NCI-H1417 (cell line): ENCODE measurements at regions not wholly inside any gene's neighbourhood (a gene's known extent, or its start where the extent isn't known, plus 50 kb on each side); places are given as distances from the start of the nearest gene placed in this dataset.

Source experiments
- DNase-seq, 3 experiments: peaks; one replicate each; lab custom pipeline; 2025; lab: John Stamatoyannopoulos, UW

- no peak for DNase-seq
Observed at GRCh38 chr6:14906621-14907020, 339.2 kb upstream of the JARID2 start.

DNA sequence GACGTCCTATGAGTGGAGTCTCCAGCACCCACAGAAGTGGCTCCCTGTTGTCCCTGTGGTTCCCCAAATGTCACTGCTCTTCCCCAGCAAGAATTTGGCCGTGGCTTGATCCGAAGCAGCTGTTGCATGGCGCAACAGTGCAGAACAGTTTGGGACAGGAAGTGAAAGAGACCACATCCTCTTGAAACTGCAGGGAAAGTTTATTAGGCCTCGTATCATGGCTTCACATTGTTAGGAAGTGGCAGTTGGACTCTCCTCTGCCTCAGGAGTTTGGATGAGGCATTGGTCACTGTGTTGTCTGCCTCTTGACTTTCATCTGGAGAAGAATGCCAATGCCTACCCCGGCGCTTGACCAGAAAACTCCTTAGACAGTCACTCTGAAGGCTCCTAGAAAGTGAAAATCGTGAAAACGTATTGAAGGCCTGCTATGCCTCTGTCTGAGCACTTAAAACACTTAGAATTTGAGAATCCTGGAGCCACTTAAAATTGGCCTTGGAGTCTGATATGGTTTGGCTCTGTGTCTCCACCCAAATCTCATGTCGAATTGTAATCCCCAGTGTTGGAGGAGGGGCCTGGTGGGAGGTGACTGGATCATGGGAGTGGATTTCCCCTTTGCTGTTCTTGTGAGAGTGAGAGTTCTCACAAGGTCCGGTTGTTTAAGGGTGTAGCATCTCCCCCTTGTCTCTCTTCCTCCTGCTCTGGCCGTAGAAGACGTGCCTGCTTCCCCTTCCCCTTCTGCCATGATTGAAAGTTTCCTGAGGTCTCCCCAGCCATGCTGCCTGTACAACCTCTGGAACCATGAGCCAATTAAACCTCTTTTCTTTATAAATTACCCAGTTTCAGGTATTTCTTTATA lies 334.9 kb upstream of the JARID2 start:
- no peak for DNase-seq

GRCh38 chr6:14912226-14912625 lies 333.6 kb upstream of the JARID2 start:
- no peak for DNase-seq

DNA sequence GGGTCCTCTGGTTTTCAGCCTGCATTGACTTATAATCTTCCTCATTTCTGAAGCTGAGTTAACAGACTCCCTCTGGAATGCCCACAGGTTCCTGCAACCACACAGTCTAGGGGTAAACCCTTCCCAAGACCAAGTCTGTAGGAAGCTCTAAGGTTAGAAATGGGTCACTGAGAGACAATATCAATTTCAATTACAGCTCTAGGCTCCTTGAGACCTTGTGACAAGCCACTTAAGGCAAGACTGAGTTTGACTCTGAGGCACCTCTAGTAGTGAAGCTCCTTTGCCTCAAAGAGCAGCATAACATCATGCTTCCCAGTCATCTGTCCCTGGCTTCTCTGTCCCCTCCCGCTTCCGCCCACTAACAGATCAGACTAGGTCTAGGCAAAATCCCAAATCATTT lies 333.2 kb upstream of the JARID2 start:
- no peak for DNase-seq

GRCh38 chr6:14913931-14914330 lies 331.9 kb upstream of the JARID2 start:
- no peak for DNase-seq

GRCh38 chr6:14915888-14916832 lies 329.7 kb upstream of the JARID2 start:
- no peak for DNase-seq

DNA sequence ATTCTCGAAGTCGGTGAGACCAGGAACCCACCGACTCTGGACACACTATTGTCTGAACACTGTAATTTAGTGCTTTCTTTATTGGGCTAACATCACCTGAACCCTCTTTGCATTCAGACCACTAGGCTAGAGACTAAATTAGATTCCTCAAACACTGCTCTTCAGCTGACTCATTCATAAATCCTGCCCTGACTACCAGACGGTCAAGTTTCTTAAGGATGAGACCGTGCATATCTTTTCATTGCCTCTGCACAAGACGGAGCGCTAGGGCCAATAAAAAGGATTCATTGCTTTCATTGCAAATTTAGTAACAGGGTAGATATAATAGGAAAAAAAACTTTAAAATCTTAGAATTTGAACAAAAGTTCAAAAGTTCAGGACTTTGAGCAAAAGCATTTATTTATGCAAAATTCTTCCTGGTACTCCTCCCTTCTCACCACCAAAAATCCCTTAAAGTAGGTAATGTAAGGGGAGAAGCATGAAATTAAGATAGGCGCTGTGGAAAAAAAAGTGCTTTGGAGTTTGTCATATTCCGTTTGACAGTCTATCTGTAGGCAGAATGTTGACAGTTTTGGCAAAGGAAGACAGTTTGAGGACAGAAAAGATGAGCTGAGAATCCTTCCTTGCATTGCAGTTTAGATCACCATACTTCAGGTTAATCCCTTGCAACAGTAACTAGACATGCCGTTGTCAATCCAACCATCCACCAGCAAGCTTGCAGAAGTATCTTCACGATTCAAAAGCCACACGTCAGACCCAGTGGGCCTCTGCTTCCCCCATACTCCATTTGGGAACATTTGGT lies 328.6 kb upstream of the JARID2 start:
- no peak for DNase-seq

GRCh38 chr6:14918200-14918907 lies 327.5 kb upstream of the JARID2 start:
- no peak for DNase-seq

DNA sequence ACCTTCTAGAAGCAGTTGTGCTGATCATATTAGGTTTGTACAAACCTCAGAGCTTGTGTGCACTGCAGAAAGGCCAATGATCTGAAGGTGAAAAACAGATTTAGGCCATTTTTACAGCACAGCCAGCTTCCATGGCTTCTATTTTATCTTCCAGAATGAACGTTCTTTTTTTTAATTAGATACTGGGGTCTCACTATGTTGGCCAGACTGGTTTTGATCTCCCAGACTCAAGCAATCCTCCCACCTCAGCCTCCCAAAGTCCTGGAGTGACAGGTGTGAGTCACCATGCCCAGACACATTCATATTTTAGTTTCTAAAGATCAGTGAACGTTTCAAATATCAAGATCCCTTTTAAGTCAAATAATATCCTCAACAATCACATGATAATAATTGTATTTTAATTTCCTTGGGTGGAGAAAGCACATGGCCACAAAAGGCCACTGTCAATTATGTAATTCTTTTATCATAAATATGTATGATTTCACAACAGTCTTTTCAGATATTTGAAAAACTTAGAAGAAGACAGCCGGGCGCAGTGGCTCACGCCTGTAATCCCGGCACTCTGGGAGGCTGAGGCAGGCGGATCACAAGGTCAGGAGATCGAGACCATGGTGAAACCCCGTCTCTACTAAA lies 326.7 kb upstream of the JARID2 start:
- no peak for DNase-seq

DNA sequence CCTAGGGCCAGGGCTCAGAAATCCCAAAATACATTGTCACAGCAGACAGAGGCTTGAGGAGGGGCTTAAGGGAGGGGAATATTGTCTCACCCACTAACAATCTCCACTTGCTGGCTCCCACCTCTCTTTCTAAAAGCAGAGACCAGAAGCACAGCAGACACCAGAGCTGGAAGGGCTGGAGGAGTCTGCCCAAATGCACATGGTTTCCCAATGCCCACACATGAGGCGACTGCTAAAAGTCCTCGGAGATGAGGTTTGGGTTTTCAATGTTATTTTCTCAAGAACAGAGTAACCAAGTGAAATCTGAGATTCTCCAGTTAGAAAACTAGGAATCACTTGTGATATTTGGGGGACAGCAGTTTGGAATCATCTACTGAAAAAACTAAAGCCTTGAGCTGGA lies 325.6 kb upstream of the JARID2 start:
- no peak for DNase-seq

DNA sequence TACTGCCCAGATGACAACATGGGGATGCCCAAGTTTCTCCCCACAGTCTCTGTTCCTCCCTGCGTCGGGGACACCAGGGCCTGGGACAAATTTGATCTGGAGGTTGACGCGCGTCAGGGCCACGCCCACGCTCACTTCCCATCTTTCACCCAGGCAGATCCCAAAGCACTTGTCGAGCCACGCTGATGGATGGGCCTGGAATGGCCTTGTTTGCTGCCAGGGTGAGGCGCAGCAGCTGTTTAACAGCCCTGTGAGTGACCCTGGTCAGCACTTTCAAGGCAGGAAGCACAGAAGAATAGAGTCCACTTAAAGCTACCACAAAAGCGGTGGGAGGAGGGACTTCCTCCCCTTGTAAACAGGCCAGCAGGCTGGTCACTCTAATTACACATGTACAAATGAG lies 324.7 kb upstream of the JARID2 start:
- DNase-seq, result peak; percentile 7 to 61 (median 52)

DNA sequence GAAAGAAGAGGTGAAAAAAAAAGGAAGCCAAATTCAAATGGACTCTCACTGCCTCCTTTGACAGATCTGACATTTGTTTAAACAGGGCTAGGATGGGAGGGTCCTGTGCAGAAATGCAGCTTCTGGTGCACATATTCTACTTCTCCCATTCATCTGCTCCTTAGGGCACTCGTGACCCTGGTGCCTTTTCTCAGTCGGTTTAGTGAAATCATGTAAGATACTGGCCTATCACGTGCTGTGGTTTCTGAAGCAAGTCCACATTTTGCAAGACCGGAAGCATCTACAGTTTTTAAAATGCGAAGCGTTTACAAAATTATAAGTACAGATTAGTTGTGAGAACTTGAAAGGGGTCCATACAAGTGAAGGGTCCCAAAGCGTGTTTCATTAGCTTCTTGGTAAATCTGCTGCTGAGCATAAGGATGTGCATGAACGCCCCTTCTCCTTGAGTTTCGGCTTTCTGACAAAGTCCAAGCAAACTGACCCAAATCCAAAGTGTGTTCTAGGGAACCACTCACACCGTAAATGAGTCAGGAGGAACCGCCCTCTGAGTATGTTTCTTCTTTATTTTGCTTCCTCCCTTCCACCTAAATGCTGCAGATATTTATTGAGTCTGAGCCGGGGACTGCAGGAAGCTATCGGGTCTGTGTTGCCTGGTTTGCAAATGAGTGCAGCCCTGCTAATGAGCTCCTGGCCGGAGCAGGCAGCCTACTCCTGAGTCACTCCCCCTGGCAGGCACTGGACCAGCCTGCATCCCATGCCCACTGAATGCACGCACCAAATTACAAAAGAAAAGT lies 323.8 kb upstream of the JARID2 start:
- no peak for DNase-seq

GRCh38 chr6:14922706-14923460 lies 323.0 kb upstream of the JARID2 start:
- no peak for DNase-seq

DNA sequence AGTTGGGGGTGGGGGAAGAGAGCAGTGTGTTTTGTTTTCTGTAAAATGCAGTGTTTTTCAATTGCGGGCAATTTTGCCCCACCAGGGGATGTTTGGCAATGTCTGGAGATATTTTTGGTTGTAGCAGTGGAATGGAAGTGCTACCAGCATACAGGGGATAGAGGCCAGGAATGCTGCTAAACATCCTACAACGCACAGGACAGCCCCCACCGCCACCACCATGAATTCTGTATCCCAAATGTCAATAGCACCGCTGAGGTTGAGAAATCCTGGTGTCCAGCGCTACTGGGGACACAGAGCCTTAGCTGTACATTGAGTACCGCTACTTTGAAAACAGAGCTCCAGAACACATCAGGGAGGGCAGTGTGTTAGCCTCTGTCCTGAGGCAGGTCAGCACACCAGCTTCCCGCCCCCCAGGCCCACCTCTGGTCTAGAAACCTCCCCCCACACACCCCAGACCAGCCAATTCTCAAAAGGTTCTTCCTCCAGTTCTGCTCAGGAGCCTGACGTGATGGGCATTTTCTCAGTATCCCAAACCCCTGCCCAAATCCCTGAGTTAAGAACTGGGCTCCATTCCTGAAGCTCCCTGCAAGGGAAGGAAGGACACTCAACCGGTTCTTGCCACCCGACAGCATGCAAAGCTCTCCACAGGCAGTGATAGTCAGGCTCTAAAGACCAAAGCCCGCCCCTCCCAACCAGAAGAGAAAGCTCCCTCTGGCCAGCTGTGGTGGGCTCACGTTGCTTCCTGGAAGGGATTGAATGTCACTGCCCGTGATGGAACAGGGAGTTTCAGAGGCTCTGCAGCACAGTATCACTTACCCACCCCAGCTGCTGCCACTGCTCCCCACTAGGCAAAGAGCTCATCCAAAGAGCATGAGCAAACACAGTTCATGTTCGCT lies 321.5 kb upstream of the JARID2 start:
- peak; percentile 23 to 80 (median 69) for DNase-seq

DNA sequence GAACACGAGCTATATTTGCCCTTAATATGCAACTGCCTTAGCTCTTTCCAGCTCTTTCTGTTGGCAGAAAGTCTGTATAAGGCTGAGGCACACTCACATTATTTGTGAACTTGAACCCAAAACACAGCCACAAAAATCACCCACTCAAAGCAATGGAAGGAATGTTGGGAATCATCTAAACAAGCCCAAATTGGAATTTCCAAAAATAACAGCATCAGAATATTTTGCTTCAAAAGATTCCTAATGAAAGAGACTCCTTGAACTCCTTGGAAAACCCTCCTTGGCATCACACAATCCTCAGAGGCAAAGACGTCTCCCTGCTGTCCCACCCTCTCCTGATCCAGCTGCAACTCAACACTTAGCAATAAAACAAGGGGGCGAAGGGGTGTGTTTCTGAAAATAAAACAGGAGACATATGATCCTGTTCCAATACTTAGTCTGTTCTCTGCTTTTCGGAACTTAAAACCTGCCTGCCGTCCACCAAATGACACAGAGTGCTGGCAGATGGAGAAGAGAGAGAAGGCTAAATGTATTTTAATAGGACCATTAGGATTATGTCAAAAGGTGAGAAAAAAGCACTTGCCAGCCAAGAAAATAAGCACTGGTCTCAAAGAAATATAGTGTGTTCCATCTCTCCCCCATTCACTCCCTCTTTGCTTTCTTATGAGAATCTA lies 320.7 kb upstream of the JARID2 start:
- DNase-seq, result peak in 1 of 3 experiments; percentile 17

DNA sequence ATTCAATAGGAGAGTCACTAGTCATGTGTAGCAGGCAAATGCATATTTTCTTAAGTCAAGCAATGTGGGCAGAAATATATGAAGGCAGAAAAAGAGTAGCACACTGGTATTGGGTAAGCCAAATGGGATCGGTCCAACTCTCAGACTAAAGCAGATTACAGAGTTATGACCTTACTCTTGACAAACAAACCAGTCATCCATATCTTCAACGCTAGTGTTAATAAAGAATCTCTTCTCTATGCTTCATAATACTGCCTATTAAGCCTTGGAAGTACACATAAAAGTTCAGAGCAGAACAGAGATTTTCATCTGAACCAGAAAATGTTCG lies 320.2 kb upstream of the JARID2 start:
- DNase-seq, result no peak

- DNase-seq, result no peak
Observed at GRCh38 chr6:14927398-14927797, 318.5 kb upstream of the JARID2 start.

DNA sequence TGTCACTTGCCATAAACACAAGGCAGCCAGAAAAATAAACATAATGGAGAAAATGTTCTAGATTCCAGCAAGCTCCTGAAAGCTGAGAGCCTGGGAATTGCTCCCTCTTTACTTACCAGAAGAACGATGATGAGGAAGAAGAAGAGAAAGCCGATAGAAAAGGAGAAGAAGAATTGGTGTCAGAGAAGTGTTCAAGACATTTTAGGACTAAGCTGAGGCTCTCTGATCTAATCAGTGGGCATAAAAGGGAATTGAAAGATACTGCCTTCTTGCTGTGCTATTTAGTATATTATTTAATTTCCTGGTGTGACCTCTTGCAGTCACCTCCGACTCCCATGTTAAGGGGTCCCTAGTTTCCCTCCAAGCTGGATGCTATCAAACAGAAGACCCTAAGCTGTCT lies 316.6 kb upstream of the JARID2 start:
- DNase-seq, result no peak
